OCI-LY3 (cell line): ENCODE measurements at regions not wholly inside any gene's neighbourhood (a gene's known extent, or its start where the extent isn't known, plus 50 kb on each side); places are given as distances from the start of the nearest gene placed in this dataset.

Source experiments
- H2AFZ ChIP-seq: fragments of 200-600, 300-600 bp; shearing (Covaris generic); 2 replicates; pipeline ENCODE4 v1.6.0; 2014; ENCODE audit warnings: antibody characterized with exemption, low read depth, low read length
- H3K27ac ChIP-seq: fragments of 200-600, 300-600 bp; sonication (generic); 2 replicates; pipeline ENCODE4 v1.5.1; 2014; ENCODE audit warnings: mild to moderate bottlenecking, low read length, moderate library complexity, mixed read lengths
- H3K27me3 ChIP-seq: fragments of 200-600, 300-600 bp; sonication (generic); 2 replicates; pipeline ENCODE4 v1.6.1; 2014; ENCODE audit warnings: low read depth, low read length, mixed read lengths
- H3K36me3 ChIP-seq: fragments of 200-600, 300-600 bp; sonication (generic); replicated peaks from 2 replicates; pipeline ENCODE3; 2014; ENCODE audit warnings: low read depth, low read length, mixed read lengths
- H3K4me1 ChIP-seq: fragments of 300-600, 200-600 bp; sonication (generic); 2 replicates; pipeline ENCODE4 v1.6.1; 2014; ENCODE audit warnings: low read length, mixed read lengths
- H3K4me2 ChIP-seq: fragments of 200-600, 300-600 bp; sonication (generic); 2 replicates; pipeline ENCODE4 v1.6.1; 2014; ENCODE audit warnings: low read length, mixed read lengths
- H3K4me3 ChIP-seq: fragments of 300-600, 200-600 bp; sonication (generic); 2 replicates; pipeline ENCODE4 v1.5.1; 2014; ENCODE audit warnings: antibody characterized with exemption, mild to moderate bottlenecking, low read length, moderate library complexity
- H3K79me2 ChIP-seq: fragments of 300-600, 200-600 bp; shearing (Covaris generic); 2 replicates; pipeline ENCODE4 v1.6.1; 2014; ENCODE audit warnings: mild to moderate bottlenecking, low read length, mixed read lengths
- H3K9ac ChIP-seq: fragments of 300-600, 200-600 bp; shearing (Covaris generic); 2 replicates; pipeline ENCODE4 v1.6.0; 2014; ENCODE audit warnings: mild to moderate bottlenecking, low read length, moderate library complexity
- H3K9me3 ChIP-seq: fragments of 200-600, 300-600 bp; shearing (Covaris generic); 2 replicates; pipeline ENCODE4 v1.6.1; 2014; ENCODE audit warnings: low read length, mixed read lengths; ENCODE audit not compliant: insufficient read depth
- H4K20me1 ChIP-seq: fragments of 200-600, 300-600 bp; sonication (generic); 2 replicates; pipeline ENCODE4 v1.6.1; 2016; ENCODE audit warnings: low read length, mixed read lengths; ENCODE audit not compliant: insufficient read depth
- CTCF ChIP-seq: fragments of 200-600, 300-600 bp; sonication (generic); IDR thresholded peaks from 2 replicates; pipeline ENCODE4 v1.5.1; 2014; ENCODE audit warnings: antibody characterized with exemption, low read length, low read depth
- EZH2phosphoT487 ChIP-seq: fragments of 200-600 bp; shearing (Covaris generic); IDR thresholded peaks from 2 replicates; pipeline ENCODE4 v1.6.1; 2018; ENCODE audit warnings: antibody characterized with exemption, mixed run types, low read depth

- Histone ChIP-seq H3K27me3 (no peaks in the 10 kb centered on the region), H2AFZ (no peak overlapping the region), H3K9ac (no peak overlapping the region), H3K79me2 (no peaks in the 10 kb centered on the region), H3K9me3 (no peaks in the 10 kb centered on the region), H3K4me2 (no peak overlapping the region), H3K4me3 (no peak overlapping the region), H3K4me1 (no peaks in the 10 kb centered on the region), H3K27ac (no peak overlapping the region), H3K36me3 (no peaks in the 10 kb centered on the region), H4K20me1 (no peaks in the 10 kb centered on the region)
- TF ChIP-seq EZH2phosphoT487 (no peak), CTCF (no peak)
These were observed 361.6 kb downstream of the FGFR2 start for GRCh38 chr10:121236621-121237020.

GRCh38 chr10:121237718-121238117 is 360.5 kb downstream of the FGFR2 start:
- H3K4me2 ChIP-seq, result no peak overlapping the region
- no peaks in the 10 kb centered on the region for H3K79me2 ChIP-seq
- no peaks in the 10 kb centered on the region for H4K20me1 ChIP-seq
- TF ChIP-seq CTCF (peak; percentile 14), EZH2phosphoT487 (no peak)
- no peaks in the 10 kb centered on the region for H3K27me3 ChIP-seq
- H3K9me3 ChIP-seq, result no peaks in the 10 kb centered on the region
- no peak overlapping the region for H3K9ac ChIP-seq
- H3K36me3 ChIP-seq, result no peaks in the 10 kb centered on the region
- H2AFZ ChIP-seq, result no peak overlapping the region
- H3K27ac ChIP-seq, result no peak overlapping the region
- no peak overlapping the region for H3K4me3 ChIP-seq
- H3K4me1 ChIP-seq, result no peaks in the 10 kb centered on the region

GRCh38 chr10:121240011-121240410 is 358.2 kb downstream of the FGFR2 start:
- H3K9ac ChIP-seq, result no peak overlapping the region
- no peak overlapping the region for H3K27ac ChIP-seq
- H3K4me2 ChIP-seq, result no peak overlapping the region
- H3K4me3 ChIP-seq, result no peak overlapping the region
- H3K27me3 ChIP-seq, result no peaks in the 10 kb centered on the region
- H2AFZ ChIP-seq, result no peak overlapping the region
- H3K36me3 ChIP-seq, result no peaks in the 10 kb centered on the region
- no peak for TF ChIP-seq EZH2phosphoT487
- TF ChIP-seq CTCF, result no peak
- no peaks in the 10 kb centered on the region for H3K79me2 ChIP-seq
- no peaks in the 10 kb centered on the region for H3K9me3 ChIP-seq
- H4K20me1 ChIP-seq, result no peaks in the 10 kb centered on the region
- H3K4me1 ChIP-seq, result no peaks in the 10 kb centered on the region

- no peak for TF ChIP-seq EZH2phosphoT487
- no peak for TF ChIP-seq CTCF
- H3K27ac ChIP-seq, result no peak overlapping the region
- H3K4me3 ChIP-seq, result no peak overlapping the region
These were observed 357.7 kb downstream of the FGFR2 start for GRCh38 chr10:121240556-121240955.

More at GRCh38 chr10:121240556-121240955, 357.7 kb downstream of the FGFR2 start:
- Histone ChIP-seq H3K4me1 (no peaks in the 10 kb centered on the region), H2AFZ (no peak overlapping the region), H4K20me1 (no peaks in the 10 kb centered on the region), H3K79me2 (no peaks in the 10 kb centered on the region), H3K27me3 (no peaks in the 10 kb centered on the region), H3K36me3 (no peaks in the 10 kb centered on the region), H3K4me2 (no peak overlapping the region), H3K9ac (no peak overlapping the region), H3K9me3 (no peaks in the 10 kb centered on the region)
